ENCODE measurements at regions not wholly inside any gene's neighbourhood (a gene's known extent, or its start where the extent isn't known, plus 50 kb on each side); places are given as distances from the start of the nearest gene placed in this dataset.

DNA sequence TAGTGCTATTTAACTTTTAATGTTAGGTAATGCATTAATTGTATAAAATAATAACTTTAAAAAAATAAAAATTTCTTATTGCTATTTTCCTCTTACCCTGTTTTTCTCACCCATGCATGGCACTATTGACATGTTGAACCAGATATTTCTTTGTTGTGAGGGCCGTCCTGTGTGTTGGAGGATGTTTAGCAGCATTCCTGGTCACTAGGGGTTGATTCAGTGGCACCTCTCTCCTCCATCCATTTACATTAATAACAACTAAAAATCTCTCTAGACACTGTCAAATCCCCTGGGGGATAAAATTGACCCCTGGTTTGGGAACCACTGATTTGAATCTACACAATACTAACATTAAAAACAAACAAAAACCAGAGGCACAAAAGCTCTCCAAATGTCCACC is 147.5 kb upstream of the MIS18BP1 start (continued):
- TF ChIP-seq, protein P1, sequence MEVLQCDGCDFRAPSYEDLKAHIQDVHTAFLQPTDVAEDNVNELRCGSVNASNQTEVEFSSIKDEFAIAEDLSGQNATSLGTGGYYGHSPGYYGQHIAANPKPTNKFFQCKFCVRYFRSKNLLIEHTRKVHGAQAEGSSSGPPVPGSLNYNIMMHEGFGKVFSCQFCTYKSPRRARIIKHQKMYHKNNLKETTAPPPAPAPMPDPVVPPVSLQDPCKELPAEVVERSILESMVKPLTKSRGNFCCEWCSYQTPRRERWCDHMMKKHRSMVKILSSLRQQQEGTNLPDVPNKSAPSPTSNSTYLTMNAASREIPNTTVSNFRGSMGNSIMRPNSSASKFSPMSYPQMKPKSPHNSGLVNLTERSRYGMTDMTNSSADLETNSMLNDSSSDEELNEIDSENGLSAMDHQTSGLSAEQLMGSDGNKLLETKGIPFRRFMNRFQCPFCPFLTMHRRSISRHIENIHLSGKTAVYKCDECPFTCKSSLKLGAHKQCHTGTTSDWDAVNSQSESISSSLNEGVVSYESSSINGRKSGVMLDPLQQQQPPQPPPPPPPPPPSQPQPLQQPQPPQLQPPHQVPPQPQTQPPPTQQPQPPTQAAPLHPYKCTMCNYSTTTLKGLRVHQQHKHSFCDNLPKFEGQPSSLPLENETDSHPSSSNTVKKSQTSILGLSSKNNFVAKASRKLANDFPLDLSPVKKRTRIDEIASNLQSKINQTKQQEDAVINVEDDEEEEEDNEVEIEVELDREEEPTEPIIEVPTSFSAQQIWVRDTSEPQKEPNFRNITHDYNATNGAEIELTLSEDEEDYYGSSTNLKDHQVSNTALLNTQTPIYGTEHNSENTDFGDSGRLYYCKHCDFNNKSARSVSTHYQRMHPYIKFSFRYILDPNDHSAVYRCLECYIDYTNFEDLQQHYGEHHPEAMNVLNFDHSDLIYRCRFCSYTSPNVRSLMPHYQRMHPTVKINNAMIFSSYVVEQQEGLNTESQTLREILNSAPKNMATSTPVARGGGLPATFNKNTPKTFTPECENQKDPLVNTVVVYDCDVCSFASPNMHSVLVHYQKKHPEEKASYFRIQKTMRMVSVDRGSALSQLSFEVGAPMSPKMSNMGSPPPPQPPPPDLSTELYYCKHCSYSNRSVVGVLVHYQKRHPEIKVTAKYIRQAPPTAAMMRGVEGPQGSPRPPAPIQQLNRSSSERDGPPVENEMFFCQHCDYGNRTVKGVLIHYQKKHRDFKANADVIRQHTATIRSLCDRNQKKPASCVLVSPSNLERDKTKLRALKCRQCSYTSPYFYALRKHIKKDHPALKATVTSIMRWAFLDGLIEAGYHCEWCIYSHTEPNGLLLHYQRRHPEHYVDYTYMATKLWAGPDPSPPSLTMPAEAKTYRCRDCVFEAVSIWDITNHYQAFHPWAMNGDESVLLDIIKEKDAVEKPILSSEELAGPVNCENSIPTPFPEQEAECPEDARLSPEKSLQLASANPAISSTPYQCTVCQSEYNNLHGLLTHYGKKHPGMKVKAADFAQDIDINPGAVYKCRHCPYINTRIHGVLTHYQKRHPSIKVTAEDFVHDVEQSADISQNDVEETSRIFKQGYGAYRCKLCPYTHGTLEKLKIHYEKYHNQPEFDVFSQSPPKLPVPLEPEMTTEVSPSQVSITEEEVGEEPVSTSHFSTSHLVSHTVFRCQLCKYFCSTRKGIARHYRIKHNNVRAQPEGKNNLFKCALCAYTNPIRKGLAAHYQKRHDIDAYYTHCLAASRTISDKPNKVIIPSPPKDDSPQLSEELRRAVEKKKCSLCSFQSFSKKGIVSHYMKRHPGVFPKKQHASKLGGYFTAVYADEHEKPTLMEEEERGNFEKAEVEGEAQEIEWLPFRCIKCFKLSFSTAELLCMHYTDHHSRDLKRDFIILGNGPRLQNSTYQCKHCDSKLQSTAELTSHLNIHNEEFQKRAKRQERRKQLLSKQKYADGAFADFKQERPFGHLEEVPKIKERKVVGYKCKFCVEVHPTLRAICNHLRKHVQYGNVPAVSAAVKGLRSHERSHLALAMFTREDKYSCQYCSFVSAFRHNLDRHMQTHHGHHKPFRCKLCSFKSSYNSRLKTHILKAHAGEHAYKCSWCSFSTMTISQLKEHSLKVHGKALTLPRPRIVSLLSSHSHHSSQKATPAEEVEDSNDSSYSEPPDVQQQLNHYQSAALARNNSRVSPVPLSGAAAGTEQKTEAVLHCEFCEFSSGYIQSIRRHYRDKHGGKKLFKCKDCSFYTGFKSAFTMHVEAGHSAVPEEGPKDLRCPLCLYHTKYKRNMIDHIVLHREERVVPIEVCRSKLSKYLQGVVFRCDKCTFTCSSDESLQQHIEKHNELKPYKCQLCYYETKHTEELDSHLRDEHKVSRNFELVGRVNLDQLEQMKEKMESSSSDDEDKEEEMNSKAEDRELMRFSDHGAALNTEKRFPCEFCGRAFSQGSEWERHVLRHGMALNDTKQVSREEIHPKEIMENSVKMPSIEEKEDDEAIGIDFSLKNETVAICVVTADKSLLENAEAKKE (CRISPR knock-in tag; IDR thresholded peaks at IDR 0.05) = no peak
- TF ChIP-seq, protein P2, sequence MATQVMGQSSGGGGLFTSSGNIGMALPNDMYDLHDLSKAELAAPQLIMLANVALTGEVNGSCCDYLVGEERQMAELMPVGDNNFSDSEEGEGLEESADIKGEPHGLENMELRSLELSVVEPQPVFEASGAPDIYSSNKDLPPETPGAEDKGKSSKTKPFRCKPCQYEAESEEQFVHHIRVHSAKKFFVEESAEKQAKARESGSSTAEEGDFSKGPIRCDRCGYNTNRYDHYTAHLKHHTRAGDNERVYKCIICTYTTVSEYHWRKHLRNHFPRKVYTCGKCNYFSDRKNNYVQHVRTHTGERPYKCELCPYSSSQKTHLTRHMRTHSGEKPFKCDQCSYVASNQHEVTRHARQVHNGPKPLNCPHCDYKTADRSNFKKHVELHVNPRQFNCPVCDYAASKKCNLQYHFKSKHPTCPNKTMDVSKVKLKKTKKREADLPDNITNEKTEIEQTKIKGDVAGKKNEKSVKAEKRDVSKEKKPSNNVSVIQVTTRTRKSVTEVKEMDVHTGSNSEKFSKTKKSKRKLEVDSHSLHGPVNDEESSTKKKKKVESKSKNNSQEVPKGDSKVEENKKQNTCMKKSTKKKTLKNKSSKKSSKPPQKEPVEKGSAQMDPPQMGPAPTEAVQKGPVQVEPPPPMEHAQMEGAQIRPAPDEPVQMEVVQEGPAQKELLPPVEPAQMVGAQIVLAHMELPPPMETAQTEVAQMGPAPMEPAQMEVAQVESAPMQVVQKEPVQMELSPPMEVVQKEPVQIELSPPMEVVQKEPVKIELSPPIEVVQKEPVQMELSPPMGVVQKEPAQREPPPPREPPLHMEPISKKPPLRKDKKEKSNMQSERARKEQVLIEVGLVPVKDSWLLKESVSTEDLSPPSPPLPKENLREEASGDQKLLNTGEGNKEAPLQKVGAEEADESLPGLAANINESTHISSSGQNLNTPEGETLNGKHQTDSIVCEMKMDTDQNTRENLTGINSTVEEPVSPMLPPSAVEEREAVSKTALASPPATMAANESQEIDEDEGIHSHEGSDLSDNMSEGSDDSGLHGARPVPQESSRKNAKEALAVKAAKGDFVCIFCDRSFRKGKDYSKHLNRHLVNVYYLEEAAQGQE (IDR thresholded peaks at IDR 0.05; ENCODE audit: unreplicated experiment) = no peak
- no peak for TF ChIP-seq ZNF114 (CRISPR knock-in tag; IDR thresholded peaks at IDR 0.05)
- TF ChIP-seq CREB1 (CRISPR knock-in tag; IDR thresholded peaks at IDR 0.05; ENCODE audit: low read depth) = no peak

DNA sequence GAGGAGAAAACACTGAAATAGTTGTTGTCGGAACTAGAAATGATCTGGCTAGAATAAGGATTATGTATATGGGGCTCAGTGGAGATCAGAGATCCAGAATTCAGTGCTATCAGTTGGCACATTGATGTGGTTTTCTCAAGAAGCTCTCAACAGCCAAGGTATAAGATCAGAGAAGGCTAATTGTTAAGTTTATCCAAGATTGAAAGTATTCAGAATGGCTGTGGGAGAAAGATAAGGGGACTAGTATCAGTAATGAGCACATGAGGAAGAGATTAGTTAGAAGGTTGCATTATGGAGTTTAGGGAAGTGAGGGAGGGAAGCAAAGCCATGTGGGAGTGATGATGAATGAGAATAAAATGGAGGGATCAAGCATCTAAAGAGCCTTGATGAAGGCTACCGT is 128.1 kb upstream of the MIS18BP1 start:
- no peak overlapping the region for H3K4me3 ChIP-seq
- Mint-ChIP-seq H3K27me3 (ENCODE audit: insufficient read depth, low read depth, poor library complexity) (no peaks in the 10 kb centered on the region), H3K36me3 (ENCODE audit: low read depth) (no peaks in the 10 kb centered on the region), H3K9me3 (no peaks in the 10 kb centered on the region; the same call in 2 of the 3 replicates), H3K4me3 (no peak overlapping the region), H3K27ac (no peak overlapping the region), H3K4me1 (no peaks in the 10 kb centered on the region)
- DNase-seq (ENCODE audit: low spot score) = no peak
- H2AFZ ChIP-seq = no peak overlapping the region
- no peaks in the 10 kb centered on the region for H3F3A ChIP-seq (replicated peaks; ENCODE audit: low read depth)
- no peaks in the 10 kb centered on the region for H3K36me3 ChIP-seq (ENCODE audit: insufficient read depth)
- TF ChIP-seq EZH2 (IDR thresholded peaks at IDR 0.05; ENCODE audit: low read depth, unreplicated experiment) = no peak
- H3K27ac ChIP-seq (ENCODE audit: low read depth) = no peak overlapping the region
- no peaks in the 10 kb centered on the region for H3K9me2 ChIP-seq (ENCODE audit: insufficient read depth)
- no peaks in the 10 kb centered on the region for H3K79me2 ChIP-seq (replicated peaks; ENCODE audit: insufficient read depth)
- H4K20me1 ChIP-seq (replicated peaks; ENCODE audit: insufficient read depth) = no peaks in the 10 kb centered on the region
- no peak overlapping the region for H3K4me2 ChIP-seq
- H3K27me3 ChIP-seq (ENCODE audit: insufficient read depth) = no peaks in the 10 kb centered on the region
- no peaks in the 10 kb centered on the region for H3K4me1 ChIP-seq (ENCODE audit: insufficient read depth)
- no peak for ATAC-seq

Data from GM23338 (cell line).